ENCODE measurements at regions not wholly inside any gene's neighbourhood (a gene's known extent, or its start where the extent isn't known, plus 50 kb on each side); places are given as distances from the start of the nearest gene placed in this dataset.

GRCh38 chr12:73321319-73321718, 1049.1 kb downstream of the TRHDE start:
- H2AFZ ChIP-seq (ENCODE audit: low read length): no peak overlapping the region
- no peak overlapping the region for H3K27ac ChIP-seq (ENCODE audit: low read depth, low read length)
- FAIRE-seq (no peak), DNase-seq (ENCODE audit: low read depth in 1 of 2, low spot score in 2 of 2) (no peak)
- no peak overlapping the region for H3K14ac ChIP-seq (ENCODE audit: insufficient read length)
- H2BK120ac ChIP-seq (replicated peaks; ENCODE audit: low read depth, low read length): no peak overlapping the region
- WGBS, 2 experiments (ENCODE audit: extremely low coverage in 1 of 2, insufficient coverage in 1 of 2, insufficient read length in 1 of 2, insufficient replicate concordance in 2 of 2, low coverage in 1 of 2, low lambda C conversion rate in 2 of 2, missing lambda C conversion rate in 1 of 2): 100% methylated on average over 1 of the region's 1 CpG; no CpG with 5 or more reads in 1 of the 2 experiments
- H3K9me3 ChIP-seq (ENCODE audit: insufficient read depth in 2 of 2, low read depth in 1 of 2, low read length in 1 of 2): 0 out of 4 replicates have a peak, but pooled peaks cover 0 to 3% of the 10 kb centered on the region in 2 experiments
- H3K18ac ChIP-seq (ENCODE audit: extremely low read depth, low read length): no peak overlapping the region
- no peak overlapping the region for H3K4ac ChIP-seq (replicated peaks; ENCODE audit: insufficient read length, low read depth, low read length)
- H2BK15ac ChIP-seq (ENCODE audit: low read length): no peak overlapping the region
- H3K23ac ChIP-seq (ENCODE audit: insufficient read length): no peak overlapping the region
- no peak overlapping the region for H3K4me2 ChIP-seq (ENCODE audit: insufficient read depth in 1 of 2, low read depth in 2 of 2, low read length in 2 of 2)
- POLR2A ChIA-PET (ENCODE audit: partially characterized antibody): no interaction called here
- no peak overlapping the region for H2BK5ac ChIP-seq (ENCODE audit: low read depth, low read length)
- no peaks in the 10 kb centered on the region; the same call in 1 of the 2 replicates for H3K23me2 ChIP-seq (ENCODE audit: low read depth, low read length)
- CTCF ChIA-PET (ENCODE audit: partially characterized antibody): no interaction called here
- H4K20me1 ChIP-seq (replicated peaks in 1 of 2; ENCODE audit: control insufficient read depth in 1 of 2, insufficient read depth in 2 of 2, low read length in 2 of 2): no peaks in the 10 kb centered on the region
- H4K5ac ChIP-seq (ENCODE audit: insufficient read length, low read depth, low read length): no peak overlapping the region
- H3K4me3 ChIP-seq (ENCODE audit: extremely low read depth in 1 of 4, insufficient read depth in 2 of 4, low read depth in 3 of 4, low read length in 4 of 4): no peak overlapping the region
- no peaks in the 10 kb centered on the region for H3K36me3 ChIP-seq (ENCODE audit: control insufficient read depth in 2 of 4, insufficient read depth in 4 of 4, low read length in 3 of 4)
- no peaks in the 10 kb centered on the region for H3K79me1 ChIP-seq (ENCODE audit: low read depth, low read length)
- no peak overlapping the region for H3K56ac ChIP-seq (replicated peaks; ENCODE audit: insufficient read length, low read depth, low read length)
- H4K91ac ChIP-seq (replicated peaks; ENCODE audit: insufficient read length, low read length): no peak overlapping the region
- H2BK12ac ChIP-seq (ENCODE audit: low read depth, low read length): no peak overlapping the region
- no peaks in the 10 kb centered on the region for H3K27me3 ChIP-seq (replicated peaks in 1 of 4; ENCODE audit: control insufficient read depth in 3 of 4, extremely low read depth in 1 of 4, insufficient read depth in 3 of 4, low read length in 3 of 4)
- H2BK20ac ChIP-seq (ENCODE audit: low read length): no peak overlapping the region
- no peak for TF ChIP-seq RAD21 (IDR thresholded peaks at IDR 0.05 in 1 of 2, conservative IDR thresholded peaks at IDR 0.05 in 1 of 2; ENCODE audit: low read depth in 2 of 2, low read length in 2 of 2)
- TF ChIP-seq, protein P1, sequence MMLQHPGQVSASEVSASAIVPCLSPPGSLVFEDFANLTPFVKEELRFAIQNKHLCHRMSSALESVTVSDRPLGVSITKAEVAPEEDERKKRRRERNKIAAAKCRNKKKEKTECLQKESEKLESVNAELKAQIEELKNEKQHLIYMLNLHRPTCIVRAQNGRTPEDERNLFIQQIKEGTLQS (IDR thresholded peaks at IDR 0.05; ENCODE audit: insufficient read depth, low read depth, low read length): no peak
- H3K9ac ChIP-seq (replicated peaks in 1 of 4; ENCODE audit: extremely low read depth in 1 of 4, low read depth in 3 of 4, low read length in 3 of 4): no peak overlapping the region
- no peak overlapping the region for H4K8ac ChIP-seq (ENCODE audit: extremely low read depth, insufficient read depth, low read length)
- H3K4me1 ChIP-seq (replicated peaks in 1 of 4; ENCODE audit: control insufficient read depth in 3 of 4, insufficient read depth in 4 of 4, low read length in 3 of 4): no peaks in the 10 kb centered on the region
- no peak overlapping the region for H2AK5ac ChIP-seq (ENCODE audit: low read depth, low read length)
- no peaks in the 10 kb centered on the region for H3K79me2 ChIP-seq (ENCODE audit: control insufficient read depth in 1 of 2, insufficient read depth in 2 of 2, low read length in 2 of 2)

Measured in H1 (cell line).